ENCODE measurements at regions not wholly inside any gene's neighbourhood (a gene's known extent, or its start where the extent isn't known, plus 50 kb on each side); places are given as distances from the start of the nearest gene placed in this dataset.

DNA sequence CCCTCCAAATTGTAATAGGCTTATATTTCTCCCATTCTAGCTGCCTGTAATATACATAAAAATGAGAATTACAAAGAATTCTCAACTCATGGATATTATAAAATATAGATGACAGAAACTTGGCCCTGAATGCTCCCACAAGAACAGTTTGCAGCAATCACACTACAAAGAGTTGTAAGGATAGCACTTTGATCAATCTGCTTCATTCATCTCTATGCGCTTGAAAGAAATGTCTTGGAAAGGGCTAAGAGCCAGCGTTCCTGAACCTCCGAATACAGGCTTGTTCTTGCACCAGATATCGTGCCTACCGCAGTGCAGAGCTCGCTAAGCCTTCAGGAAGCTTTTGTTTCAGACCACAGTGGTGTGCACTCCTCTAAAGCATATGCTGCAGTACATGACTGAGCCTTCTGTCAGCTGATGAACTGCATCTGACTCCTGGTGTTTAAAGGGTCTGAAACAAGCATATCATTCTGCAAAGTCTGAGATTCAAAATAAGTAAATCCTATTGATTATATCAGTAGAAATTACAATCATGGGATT, 417.6 kb upstream of the ZFP42 start:
- Histone ChIP-seq H3K4me3 (replicated peaks; ENCODE audit: low read depth, low read length) (no peak overlapping the region), H3K36me3 (ENCODE audit: control insufficient read depth, insufficient read depth, low read length) (no peaks in the 10 kb centered on the region), H3K27me3 (replicated peaks; ENCODE audit: control insufficient read depth, insufficient read depth, low read length) (no peaks in the 10 kb centered on the region)
- DNase-seq (ENCODE audit: extremely low read depth, insufficient read length) = no peak
- TF ChIP-seq, protein P1, sequence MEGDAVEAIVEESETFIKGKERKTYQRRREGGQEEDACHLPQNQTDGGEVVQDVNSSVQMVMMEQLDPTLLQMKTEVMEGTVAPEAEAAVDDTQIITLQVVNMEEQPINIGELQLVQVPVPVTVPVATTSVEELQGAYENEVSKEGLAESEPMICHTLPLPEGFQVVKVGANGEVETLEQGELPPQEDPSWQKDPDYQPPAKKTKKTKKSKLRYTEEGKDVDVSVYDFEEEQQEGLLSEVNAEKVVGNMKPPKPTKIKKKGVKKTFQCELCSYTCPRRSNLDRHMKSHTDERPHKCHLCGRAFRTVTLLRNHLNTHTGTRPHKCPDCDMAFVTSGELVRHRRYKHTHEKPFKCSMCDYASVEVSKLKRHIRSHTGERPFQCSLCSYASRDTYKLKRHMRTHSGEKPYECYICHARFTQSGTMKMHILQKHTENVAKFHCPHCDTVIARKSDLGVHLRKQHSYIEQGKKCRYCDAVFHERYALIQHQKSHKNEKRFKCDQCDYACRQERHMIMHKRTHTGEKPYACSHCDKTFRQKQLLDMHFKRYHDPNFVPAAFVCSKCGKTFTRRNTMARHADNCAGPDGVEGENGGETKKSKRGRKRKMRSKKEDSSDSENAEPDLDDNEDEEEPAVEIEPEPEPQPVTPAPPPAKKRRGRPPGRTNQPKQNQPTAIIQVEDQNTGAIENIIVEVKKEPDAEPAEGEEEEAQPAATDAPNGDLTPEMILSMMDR (IDR thresholded peaks at IDR 0.05; ENCODE audit: insufficient read depth, low read length, poor library complexity, severe bottlenecking) = no peak

DNA sequence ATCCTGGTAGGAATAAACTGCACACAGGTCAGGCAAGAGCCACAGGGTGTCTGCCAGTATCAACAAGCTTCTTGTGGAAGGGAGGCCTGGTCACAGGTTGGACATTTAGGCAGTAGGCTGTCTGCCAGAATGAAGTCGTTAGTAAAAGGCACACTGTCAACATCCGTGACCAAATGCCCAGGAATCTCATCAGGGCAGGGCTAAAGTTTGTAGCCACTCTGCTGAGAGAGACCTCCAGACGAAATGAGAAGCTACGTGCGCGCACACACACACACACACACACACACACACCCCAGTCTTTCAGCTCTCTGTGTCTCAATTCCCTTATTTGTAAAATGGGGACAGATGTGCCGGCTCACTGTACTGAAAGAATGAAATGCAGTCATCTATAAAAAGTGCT, 408.7 kb upstream of the ZFP42 start:
- H3K4me3 ChIP-seq (replicated peaks; ENCODE audit: low read depth, low read length) = no peak overlapping the region

DNA sequence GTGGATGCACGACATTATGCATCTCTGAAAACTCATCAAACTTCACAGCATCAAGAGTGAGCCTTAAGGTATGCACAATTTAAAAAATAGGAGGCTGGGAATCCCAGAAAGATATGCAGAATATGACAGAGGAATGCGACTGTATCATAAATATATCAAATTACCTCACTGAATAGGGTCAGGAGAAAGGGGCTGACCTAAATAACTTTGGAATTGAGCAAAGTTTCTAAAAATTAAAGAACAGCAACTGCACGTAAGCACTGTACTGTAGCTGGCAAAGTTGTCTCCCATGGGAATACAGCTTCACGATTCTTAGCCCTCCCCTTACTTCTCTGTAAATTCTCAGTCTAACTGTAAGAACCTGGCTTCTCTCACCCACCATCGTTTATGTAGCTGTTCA, 397.4 kb upstream of the ZFP42 start:
- Histone ChIP-seq H3K27me3 (replicated peaks; ENCODE audit: control insufficient read depth, insufficient read depth, low read length) (no peaks in the 10 kb centered on the region), H3K36me3 (ENCODE audit: control insufficient read depth, insufficient read depth, low read length) (no peaks in the 10 kb centered on the region), H3K4me3 (replicated peaks; ENCODE audit: low read depth, low read length) (no peak overlapping the region)
- no peak for DNase-seq (ENCODE audit: extremely low read depth, insufficient read length)
- TF ChIP-seq, protein P1 (IDR thresholded peaks at IDR 0.05; ENCODE audit: insufficient read depth, low read length, poor library complexity, severe bottlenecking) = no peak

More for the DNA sequence above, 408.7 kb upstream of the ZFP42 start:
- no peaks in the 10 kb centered on the region for H3K36me3 ChIP-seq (ENCODE audit: control insufficient read depth, insufficient read depth, low read length)
- H3K27me3 ChIP-seq (replicated peaks; ENCODE audit: control insufficient read depth, insufficient read depth, low read length) = no peaks in the 10 kb centered on the region
- TF ChIP-seq, protein P1 (IDR thresholded peaks at IDR 0.05; ENCODE audit: insufficient read depth, low read length, poor library complexity, severe bottlenecking) = no peak
- no peak for DNase-seq (ENCODE audit: extremely low read depth, insufficient read length)

DNA sequence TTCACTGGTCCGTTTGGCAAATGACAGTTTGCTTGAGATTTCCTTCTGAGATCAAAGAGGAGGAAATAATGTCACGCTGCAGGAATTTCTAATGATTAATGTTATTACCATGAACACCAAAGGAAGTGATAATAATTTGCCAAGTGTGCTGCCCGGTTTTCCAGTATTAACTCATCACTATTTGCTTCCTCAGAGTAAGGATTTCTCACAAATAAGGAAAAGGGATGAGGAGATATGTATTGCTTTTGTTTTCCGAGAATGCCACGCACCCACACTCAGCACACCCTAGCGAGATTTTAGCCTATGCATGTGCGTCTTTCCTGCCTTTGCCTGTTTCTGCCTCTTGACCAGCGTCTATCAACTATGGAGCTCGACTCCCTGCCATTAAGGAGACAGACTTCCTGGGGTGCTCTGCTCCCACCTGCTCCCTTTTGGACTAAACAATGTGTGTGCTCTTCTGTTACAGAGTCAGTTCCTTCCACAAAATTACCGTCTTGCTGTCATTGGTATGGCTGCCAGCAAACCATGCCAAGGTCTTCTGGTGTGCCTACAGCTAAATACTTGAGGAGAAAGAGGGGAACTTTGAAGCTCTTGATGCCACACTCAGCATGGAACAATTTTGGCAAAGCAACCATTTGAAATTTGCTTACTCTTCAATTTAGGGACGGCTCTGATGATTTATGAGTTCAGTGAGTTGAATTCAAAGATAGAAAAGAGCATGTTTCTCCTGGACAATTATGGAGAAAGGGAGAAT, 393.1 kb upstream of the ZFP42 start:
- Histone ChIP-seq H3K27me3 (replicated peaks; ENCODE audit: control insufficient read depth, insufficient read depth, low read length) (no peaks in the 10 kb centered on the region), H3K36me3 (ENCODE audit: control insufficient read depth, insufficient read depth, low read length) (no peaks in the 10 kb centered on the region), H3K4me3 (replicated peaks; ENCODE audit: low read depth, low read length) (no peak overlapping the region)
- TF ChIP-seq, protein P1 (IDR thresholded peaks at IDR 0.05; ENCODE audit: insufficient read depth, low read length, poor library complexity, severe bottlenecking) = no peak
- DNase-seq (ENCODE audit: extremely low read depth, insufficient read length) = no peak

DNA sequence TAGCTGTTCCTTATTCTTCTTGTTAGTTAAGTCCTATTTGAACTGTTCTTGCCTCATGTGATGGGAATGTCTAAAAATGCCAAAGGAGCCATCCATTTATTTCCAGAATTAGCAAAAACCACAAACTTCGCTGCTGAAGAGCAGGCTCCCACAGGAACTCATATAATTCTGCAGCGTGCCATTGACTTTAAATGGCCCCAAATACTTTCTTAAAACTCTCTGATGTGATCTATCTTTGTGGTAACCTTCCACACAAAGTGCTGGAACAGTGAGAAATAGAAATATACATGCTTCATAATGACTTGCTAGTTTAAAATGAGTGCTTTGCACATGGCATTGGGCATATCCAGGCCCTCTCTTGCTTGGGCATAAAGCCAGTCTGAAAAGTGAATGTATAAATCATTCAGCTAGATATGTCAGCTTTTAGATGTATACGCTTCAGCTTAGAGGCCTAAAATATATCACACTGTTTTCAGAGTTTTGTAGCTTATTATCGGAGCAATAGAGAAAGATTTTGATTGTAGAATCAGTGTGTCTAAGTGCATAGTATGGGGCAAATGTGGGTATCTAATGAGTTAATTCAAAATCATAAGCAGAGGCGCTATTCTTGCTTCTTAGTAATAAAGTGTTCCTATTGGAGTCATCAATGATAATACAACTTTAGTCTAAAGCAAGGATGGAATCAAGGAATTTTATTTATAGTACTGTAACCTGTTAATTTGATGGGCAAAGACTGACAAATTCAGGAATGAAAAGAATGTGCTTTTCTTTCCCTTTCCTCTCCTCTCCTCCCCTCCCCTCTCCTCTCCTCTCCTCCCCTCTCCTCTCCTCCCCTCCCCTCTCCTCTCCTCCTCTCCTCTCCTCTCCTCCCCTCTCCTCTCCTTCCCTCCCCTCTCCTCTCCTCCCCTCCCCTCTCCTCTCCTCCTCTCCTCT, 392.2 kb upstream of the ZFP42 start:
- TF ChIP-seq, protein P1 (IDR thresholded peaks at IDR 0.05; ENCODE audit: insufficient read depth, low read length, poor library complexity, severe bottlenecking) = no peak
- H3K27me3 ChIP-seq (replicated peaks; ENCODE audit: control insufficient read depth, insufficient read depth, low read length) = no peaks in the 10 kb centered on the region
- H3K36me3 ChIP-seq (ENCODE audit: control insufficient read depth, insufficient read depth, low read length) = no peaks in the 10 kb centered on the region
- DNase-seq (ENCODE audit: extremely low read depth, insufficient read length) = no peak
- no peak overlapping the region for H3K4me3 ChIP-seq (replicated peaks; ENCODE audit: low read depth, low read length)

Measured in GM06990 (cell line).